Natural killer cell (primary cell): ENCODE measurements at regions not wholly inside any gene's neighbourhood (a gene's known extent, or its start where the extent isn't known, plus 50 kb on each side); places are given as distances from the start of the nearest gene placed in this dataset.

ENCODE experiments used
- ATAC-seq, 3 donors: fragments of 150-1000 bp in 2 of 3; fragments of 200-7000 bp in 1 of 3; cut with Tn5 transposase; 1 replicate in 1 of 3; 2 replicates in 2 of 3; pipeline ENCODE4 v1.10.0; 2021; ENCODE audit warnings: mild to moderate bottlenecking in 2 of 3, moderate library complexity in 2 of 3
- DNase-seq, 2 donors: peaks; one replicate each; pipeline versions ENCODE4 v3.0.0 to v3.0.0-alpha.2; 2013 to 2021; ENCODE audit warnings: mixed read lengths in 1 of 2
- H3K27ac ChIP-seq: one replicate; pipeline ENCODE4 v1.5.1; 2013; ENCODE audit warnings: mild to moderate bottlenecking, low read length
- H3K27me3 ChIP-seq: one replicate; pipeline ENCODE4 v1.6.1; 2013; ENCODE audit warnings: low read length; ENCODE audit not compliant: control insufficient read depth, insufficient read depth
- H3K36me3 ChIP-seq: one replicate; pipeline ENCODE4 v1.6.1; 2013; ENCODE audit warnings: low read length; ENCODE audit not compliant: control insufficient read depth, insufficient read depth
- H3K4me1 ChIP-seq: one replicate; pipeline ENCODE4 v1.6.1; 2013; ENCODE audit warnings: low read length; ENCODE audit not compliant: control insufficient read depth, insufficient read depth
- H3K4me3 ChIP-seq: one replicate; pipeline ENCODE4 v1.5.1; 2013; ENCODE audit warnings: low read length
- H3K9me3 ChIP-seq: one replicate; pipeline ENCODE4 v1.6.1; 2013; ENCODE audit warnings: low read length; ENCODE audit not compliant: control insufficient read depth, insufficient read depth
- H3K27ac Mint-ChIP-seq, 2 donors: one replicate each; pipeline ENCODE4 v1.8.0; 2022; ENCODE audit warnings: mild to moderate bottlenecking in 2 of 2, mixed read lengths in 2 of 2, moderate library complexity in 1 of 2
- H3K27me3 Mint-ChIP-seq, 2 donors: one replicate each; pipeline ENCODE4 v1.8.0; 2022; ENCODE audit warnings: low read depth in 2 of 2, mixed read lengths in 2 of 2
- H3K36me3 Mint-ChIP-seq: one replicate; pipeline ENCODE4 v1.8.0; 2022; ENCODE audit warnings: mixed read lengths
- H3K4me1 Mint-ChIP-seq, 2 donors: one replicate each; pipeline ENCODE4 v1.8.0; 2022; ENCODE audit warnings: mixed read lengths in 2 of 2
- H3K4me3 Mint-ChIP-seq: one replicate; pipeline ENCODE4 v1.8.0; 2022; ENCODE audit warnings: mild to moderate bottlenecking, moderate library complexity, mixed read lengths
- H3K9me3 Mint-ChIP-seq, 2 donors: one replicate each; pipeline ENCODE4 v1.8.0; 2022; ENCODE audit warnings: mixed read lengths in 2 of 2
- WGBS: methylation state at CpG from one replicate; pipeline ENCODE4 v1.1.7; 2013; ENCODE audit warnings: missing lambda C conversion rate; ENCODE audit not compliant: insufficient coverage; 5-methylcytosine and 5-hydroxymethylcytosine counted together
- intact Hi-C: fragments of 100-400 bp; cut with micrococcal nuclease; formaldehyde crosslinking; loops from one replicate; pipeline ENCODE4 v1.14.2; 2022
- TF ChIP-seq, protein P1 (sequence below): fragments of 200-600 bp; IDR thresholded peaks from one replicate; pipeline ENCODE4 v1.8.0; 2022; ENCODE audit warnings: antibody characterized with exemption

DNA sequence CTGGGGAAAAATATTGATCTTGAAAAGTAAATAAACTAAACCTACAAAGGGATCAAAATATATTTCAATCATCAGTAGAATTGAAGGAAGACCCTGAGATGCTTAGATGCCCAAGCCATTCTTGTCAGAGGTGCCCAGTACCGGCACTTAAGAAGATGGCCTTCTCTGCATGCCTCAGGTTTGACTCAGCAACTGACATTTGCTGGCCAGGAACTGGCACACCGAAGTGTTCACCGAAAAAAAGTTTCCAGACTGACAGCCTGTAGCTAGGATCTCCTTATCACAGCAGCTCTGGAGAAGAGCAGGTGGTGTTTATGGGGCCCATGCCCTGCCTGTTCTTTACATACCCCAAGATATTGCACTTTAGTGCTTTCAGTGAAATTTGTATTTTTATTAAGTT is 203.2 kb downstream of the MOXD1 start:
- Histone ChIP-seq H3K27ac (no peak overlapping the region), H3K36me3 (no peaks in the 10 kb centered on the region), H3K4me3 (no peak overlapping the region), H3K27me3 (no peaks in the 10 kb centered on the region), H3K9me3 (no peaks in the 10 kb centered on the region), H3K4me1 (no peaks in the 10 kb centered on the region)
- Mint-ChIP-seq H3K27me3 (no peaks in the 10 kb centered on the region), H3K4me1 (no peaks in the 10 kb centered on the region), H3K27ac (no peak overlapping the region), H3K36me3 (no peaks in the 10 kb centered on the region), H3K4me3 (no peak overlapping the region), H3K9me3 (peaks cover 0 to 2% of the 10 kb centered on the region in 2 donors)
- no peak for ATAC-seq
- DNase-seq, result no peak
- TF ChIP-seq, protein P1, sequence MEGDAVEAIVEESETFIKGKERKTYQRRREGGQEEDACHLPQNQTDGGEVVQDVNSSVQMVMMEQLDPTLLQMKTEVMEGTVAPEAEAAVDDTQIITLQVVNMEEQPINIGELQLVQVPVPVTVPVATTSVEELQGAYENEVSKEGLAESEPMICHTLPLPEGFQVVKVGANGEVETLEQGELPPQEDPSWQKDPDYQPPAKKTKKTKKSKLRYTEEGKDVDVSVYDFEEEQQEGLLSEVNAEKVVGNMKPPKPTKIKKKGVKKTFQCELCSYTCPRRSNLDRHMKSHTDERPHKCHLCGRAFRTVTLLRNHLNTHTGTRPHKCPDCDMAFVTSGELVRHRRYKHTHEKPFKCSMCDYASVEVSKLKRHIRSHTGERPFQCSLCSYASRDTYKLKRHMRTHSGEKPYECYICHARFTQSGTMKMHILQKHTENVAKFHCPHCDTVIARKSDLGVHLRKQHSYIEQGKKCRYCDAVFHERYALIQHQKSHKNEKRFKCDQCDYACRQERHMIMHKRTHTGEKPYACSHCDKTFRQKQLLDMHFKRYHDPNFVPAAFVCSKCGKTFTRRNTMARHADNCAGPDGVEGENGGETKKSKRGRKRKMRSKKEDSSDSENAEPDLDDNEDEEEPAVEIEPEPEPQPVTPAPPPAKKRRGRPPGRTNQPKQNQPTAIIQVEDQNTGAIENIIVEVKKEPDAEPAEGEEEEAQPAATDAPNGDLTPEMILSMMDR, result no peak
- 88% methylated on average over 3 of the region's 3 CpGs for WGBS
- intact Hi-C loops, result no loop called here

DNA sequence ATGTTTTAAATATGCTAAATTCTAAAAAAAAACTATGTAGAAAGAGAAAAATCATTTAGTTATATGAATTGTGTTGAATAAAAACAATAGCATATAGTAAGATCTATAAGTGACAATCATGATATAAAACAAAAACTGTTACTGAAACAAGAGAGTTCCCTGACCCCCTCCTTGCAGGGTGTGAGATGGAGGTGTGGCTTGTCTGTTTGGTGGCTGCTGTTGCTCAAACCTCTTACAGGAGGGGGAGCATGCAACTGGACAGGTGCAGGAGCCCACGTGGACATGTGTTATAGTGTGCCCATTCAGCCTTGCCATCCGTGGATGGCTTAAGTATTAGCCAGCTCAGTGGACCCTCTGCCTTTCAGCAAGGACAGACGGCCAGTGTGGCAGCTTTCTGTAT is 206.7 kb downstream of the MOXD1 start:
- no peaks in the 10 kb centered on the region for H3K9me3 ChIP-seq
- Mint-ChIP-seq H3K27ac (no peak overlapping the region), H3K9me3 (peaks cover 0 to 2% of the 10 kb centered on the region in 2 donors), H3K27me3 (no peaks in the 10 kb centered on the region), H3K4me1 (no peaks in the 10 kb centered on the region), H3K36me3 (no peaks in the 10 kb centered on the region), H3K4me3 (no peak overlapping the region)
- no peaks in the 10 kb centered on the region for H3K4me1 ChIP-seq
- no peak overlapping the region for H3K27ac ChIP-seq
- DNase-seq, result no peak
- H3K4me3 ChIP-seq, result no peak overlapping the region
- no peaks in the 10 kb centered on the region for H3K27me3 ChIP-seq
- 74% methylated on average over 3 of the region's 3 CpGs for WGBS
- no peak for ATAC-seq
- TF ChIP-seq, protein P1, result no peak
- no peaks in the 10 kb centered on the region for H3K36me3 ChIP-seq
- intact Hi-C loops, result no loop called here

DNA sequence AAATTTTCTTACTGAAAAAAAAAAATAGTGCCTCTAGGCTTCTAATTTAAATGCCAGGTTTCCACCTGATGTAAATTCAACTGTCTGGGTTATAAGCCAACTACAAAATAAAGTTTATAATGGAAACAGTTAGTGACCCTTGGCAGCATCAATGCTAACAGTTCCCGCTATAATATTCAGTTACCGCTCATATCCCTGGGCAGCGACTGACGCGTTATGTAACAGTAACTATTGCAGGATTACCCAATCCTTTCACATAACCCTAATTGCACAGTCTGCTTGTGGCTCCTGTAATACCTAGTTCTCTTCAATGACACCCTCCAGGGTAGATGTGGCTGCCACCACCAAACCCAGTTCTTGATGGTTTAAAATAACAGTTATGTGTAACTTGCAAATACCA is 208.6 kb downstream of the MOXD1 start:
- no peaks in the 10 kb centered on the region for H3K36me3 ChIP-seq
- H3K9me3 ChIP-seq, result no peaks in the 10 kb centered on the region
- H3K9me3 Mint-ChIP-seq, result peaks cover 0 to 2% of the 10 kb centered on the region in 2 donors
- H3K4me3 ChIP-seq, result no peak overlapping the region
- no peaks in the 10 kb centered on the region for H3K4me1 ChIP-seq
- H3K27ac ChIP-seq, result no peak overlapping the region
- H3K27ac Mint-ChIP-seq, result no peak overlapping the region
- no peaks in the 10 kb centered on the region for H3K36me3 Mint-ChIP-seq
- 79% methylated on average over 5 of the region's 5 CpGs for WGBS
- H3K4me1 Mint-ChIP-seq, result no peaks in the 10 kb centered on the region
- ATAC-seq (no peak), DNase-seq (no peak)
- no peak overlapping the region for H3K4me3 Mint-ChIP-seq
- no peaks in the 10 kb centered on the region for H3K27me3 Mint-ChIP-seq
- TF ChIP-seq, protein P1, result no peak
- H3K27me3 ChIP-seq, result no peaks in the 10 kb centered on the region
- intact Hi-C loops, result no loop called here

DNA sequence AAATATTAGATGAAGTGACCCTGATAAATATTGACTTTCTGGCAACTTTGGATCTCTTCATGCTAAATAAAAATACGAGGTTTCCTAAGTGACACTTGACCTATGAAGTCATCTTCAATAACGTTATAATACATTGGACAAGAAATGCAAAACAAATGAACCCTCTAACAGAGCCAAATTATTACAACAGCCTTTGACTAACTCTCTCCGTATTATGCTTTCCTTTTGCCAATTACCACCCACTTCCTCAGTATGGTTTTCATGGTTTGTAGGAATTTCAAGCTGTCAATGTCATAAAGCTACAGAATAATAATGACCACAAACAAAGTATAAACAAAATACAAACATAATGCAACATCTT is 210.5 kb downstream of the MOXD1 start:
- ATAC-seq (no peak), DNase-seq (no peak)
- no peaks in the 10 kb centered on the region for H3K9me3 ChIP-seq
- H3K4me1 ChIP-seq, result no peaks in the 10 kb centered on the region
- no peaks in the 10 kb centered on the region for H3K27me3 ChIP-seq
- Mint-ChIP-seq H3K27ac (no peak overlapping the region), H3K36me3 (no peaks in the 10 kb centered on the region), H3K4me3 (no peak overlapping the region), H3K9me3 (no peaks in the 10 kb centered on the region), H3K4me1 (no peaks in the 10 kb centered on the region), H3K27me3 (no peaks in the 10 kb centered on the region)
- TF ChIP-seq, protein P1, result no peak
- no peak overlapping the region for H3K27ac ChIP-seq
- intact Hi-C loops, result no loop called here
- no peak overlapping the region for H3K4me3 ChIP-seq
- WGBS, result 68% methylated on average over 2 of the region's 3 CpGs
- H3K36me3 ChIP-seq, result no peaks in the 10 kb centered on the region
